Stimulated activated CD4-positive, alpha-beta T cell treated with anti-CD3 and anti-CD28 coated beads, Interleukin-2, amount 100 ng/mL, for 48 hours (primary cell): ENCODE measurements at regions not wholly inside any gene's neighbourhood (a gene's known extent, or its start where the extent isn't known, plus 50 kb on each side); places are given as distances from the start of the nearest gene placed in this dataset.

Source experiments
- DNase-seq, 2 donors: peaks; one replicate each; pipeline ENCODE4 v3.0.0-alpha.2; 2020

GRCh38 chr2:23243073-23243659, 141.8 kb upstream of the KLHL29 start:
- DNase-seq, result no peak

DNA sequence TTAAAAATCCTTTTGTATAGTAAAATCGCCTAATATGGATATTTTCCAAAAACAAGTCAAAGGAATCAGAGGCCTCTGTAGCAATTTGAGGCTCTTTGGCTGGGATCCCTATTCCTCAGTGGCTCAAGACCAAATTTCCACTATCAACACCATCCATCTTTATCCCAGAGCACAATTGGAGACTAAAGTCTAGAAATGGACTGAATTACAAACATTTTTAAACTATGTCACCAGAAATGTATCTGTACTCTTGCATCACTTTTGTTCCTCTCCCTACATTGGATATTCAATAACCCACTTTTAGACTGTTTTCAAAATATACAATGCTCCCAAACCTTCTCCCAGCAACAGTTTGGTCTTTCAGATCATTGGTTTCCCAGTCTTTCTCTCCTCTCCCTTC, 140.4 kb upstream of the KLHL29 start:
- DNase-seq, result no peak

- DNase-seq, result no peak
Measured at GRCh38 chr2:23246992-23247683, 137.8 kb upstream of the KLHL29 start.

GRCh38 chr2:23248667-23249066, 136.3 kb upstream of the KLHL29 start:
- DNase-seq, result no peak

GRCh38 chr2:23249348-23249747, 135.6 kb upstream of the KLHL29 start:
- no peak for DNase-seq

- DNase-seq, result no peak
Measured at GRCh38 chr2:23250371-23250770, 134.6 kb upstream of the KLHL29 start.

DNA sequence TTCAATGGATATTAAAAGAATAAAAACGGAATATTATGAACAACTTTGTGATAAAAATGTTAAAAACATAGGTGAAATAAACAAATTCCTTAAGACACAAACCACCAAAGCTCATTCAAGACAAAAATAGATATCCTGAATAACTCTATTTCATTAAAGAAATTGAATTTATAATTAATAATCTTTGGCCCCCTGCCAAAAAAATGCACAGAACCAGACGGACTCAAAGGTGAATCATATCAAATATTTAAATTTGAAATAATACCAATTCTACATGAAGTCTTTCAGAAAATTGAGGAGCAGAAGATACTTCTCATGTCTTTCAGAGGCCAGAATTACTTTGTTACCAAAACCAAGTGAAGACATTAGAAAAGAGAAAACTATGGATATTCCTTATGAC, 128.3 kb upstream of the KLHL29 start:
- DNase-seq, result no peak

- DNase-seq, result no peak
Measured at GRCh38 chr2:23260621-23261020, 124.4 kb upstream of the KLHL29 start.

DNA sequence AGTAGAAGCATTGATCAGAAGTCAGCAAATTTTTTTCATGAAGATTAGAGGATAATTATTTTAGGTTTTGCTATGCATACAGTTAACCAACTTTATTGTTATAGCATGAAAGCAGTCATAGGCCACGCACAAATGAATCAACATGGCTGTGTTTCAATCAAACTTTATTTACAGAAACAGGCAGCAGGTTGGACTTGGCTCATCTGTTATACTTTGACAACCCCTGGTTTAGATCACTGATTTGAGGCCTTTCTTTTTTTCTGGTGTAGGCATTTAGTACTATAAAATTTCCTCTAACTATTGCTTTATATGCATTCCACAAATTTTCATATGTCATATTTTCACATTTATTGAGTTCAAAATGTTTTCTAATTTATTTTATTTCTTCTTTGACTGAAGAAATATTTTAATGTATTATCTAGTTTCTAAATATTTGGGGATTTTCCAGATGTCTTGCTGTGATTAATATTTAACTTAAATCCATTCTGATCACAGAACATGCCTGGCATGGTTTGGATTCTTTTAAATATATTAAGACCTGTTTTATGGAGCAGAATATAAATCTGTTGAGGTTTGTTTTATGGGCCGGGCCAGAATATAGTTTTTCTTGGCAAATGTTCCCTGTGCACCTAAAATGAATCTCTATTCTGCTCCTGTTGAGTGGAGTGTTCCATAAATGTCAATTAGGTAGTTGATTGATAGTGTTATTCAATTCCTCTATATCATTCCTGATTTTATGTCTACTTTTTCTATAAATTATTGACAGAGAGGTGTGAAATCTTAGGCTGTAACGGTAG, 116.3 kb upstream of the KLHL29 start:
- DNase-seq, result no peak

- DNase-seq, result no peak
Measured at GRCh38 chr2:23269747-23270146, 115.2 kb upstream of the KLHL29 start.

GRCh38 chr2:23270810-23271209, 114.2 kb upstream of the KLHL29 start:
- DNase-seq, result no peak

DNA sequence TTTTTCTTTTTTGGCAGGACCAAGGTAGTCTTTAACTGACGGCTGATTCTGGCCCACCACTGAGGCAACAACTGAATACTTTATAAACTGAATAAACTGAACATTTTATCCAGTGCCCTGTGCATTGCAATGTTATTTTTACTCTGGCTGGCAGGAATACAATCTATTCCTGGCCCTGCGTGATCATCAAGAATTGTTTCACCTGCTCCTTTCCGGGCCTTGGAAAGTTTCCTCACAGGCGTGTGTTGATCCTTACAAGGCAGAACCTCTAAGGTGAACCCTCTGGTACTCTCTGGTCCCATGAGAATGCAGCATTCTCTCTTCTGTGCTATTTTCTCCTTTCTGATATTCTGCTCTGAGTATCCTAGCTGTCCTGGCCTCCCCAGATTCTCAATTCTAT, 113.7 kb upstream of the KLHL29 start:
- no peak for DNase-seq

DNA sequence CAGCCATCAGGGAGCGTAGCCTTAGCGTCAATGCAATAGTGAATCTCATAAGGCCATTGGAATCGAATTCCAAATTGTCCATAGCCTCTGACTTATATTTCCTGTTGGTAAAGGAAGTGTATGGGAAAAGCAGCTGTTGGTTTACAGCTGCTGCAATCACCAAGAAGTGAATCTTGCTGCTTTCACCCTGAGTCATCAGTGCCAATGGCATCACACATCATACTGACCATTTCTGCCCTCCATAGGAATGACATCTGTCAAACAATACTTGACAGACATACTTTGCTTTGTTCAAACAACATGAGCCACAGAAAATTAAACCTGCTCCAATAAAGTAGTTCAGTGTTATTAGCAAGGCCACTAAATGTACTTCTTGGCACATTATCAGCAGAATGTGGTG, 111.2 kb upstream of the KLHL29 start:
- DNase-seq, result no peak

- DNase-seq, result no peak
Measured at GRCh38 chr2:23280401-23280800, 104.6 kb upstream of the KLHL29 start.

DNA sequence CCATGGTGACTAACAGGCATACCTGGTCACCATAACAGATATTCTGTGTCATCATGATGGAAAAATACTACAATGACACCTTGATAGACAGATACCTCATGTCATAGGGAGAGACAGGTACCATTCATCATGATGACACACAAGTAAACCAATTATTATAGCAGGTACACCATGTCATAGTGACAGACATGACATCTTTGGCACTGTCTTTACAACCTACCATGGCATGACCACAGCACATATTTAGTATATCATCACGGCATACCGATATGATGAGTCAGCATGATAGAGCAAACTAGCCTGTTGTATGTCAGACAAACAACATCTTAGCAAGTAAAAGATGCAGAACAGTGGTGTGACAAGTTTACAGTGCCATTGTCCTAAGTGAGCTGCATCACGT, 101.3 kb upstream of the KLHL29 start:
- no peak for DNase-seq

- no peak for DNase-seq
Measured at GRCh38 chr2:23285091-23285800, 99.7 kb upstream of the KLHL29 start.

- DNase-seq, result no peak
Measured at GRCh38 chr2:23286031-23286757, 98.8 kb upstream of the KLHL29 start.

GRCh38 chr2:23286758-23287704, 97.9 kb upstream of the KLHL29 start:
- no peak for DNase-seq

- DNase-seq, result no peak
Measured at GRCh38 chr2:23289671-23290070, 95.3 kb upstream of the KLHL29 start.

DNA sequence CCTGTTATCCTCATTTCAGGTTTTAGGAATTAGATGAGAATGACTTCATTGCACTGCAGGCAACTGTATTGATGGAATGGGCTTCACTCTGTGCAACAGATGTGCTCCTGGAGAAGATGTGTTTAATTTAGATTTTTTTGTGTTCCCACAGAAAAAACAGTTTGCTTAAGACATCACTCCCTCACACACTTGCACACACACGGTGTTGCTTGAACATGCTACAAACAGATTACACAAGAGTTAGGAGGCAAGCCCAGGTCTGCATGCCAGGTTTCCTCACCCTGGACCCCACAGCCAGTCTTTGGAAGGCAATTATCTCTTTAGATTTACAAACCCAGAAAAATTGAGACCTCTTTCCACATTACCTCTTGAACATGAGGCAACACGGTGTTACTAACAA, 93.7 kb upstream of the KLHL29 start:
- DNase-seq, result no peak

GRCh38 chr2:23292024-23292423, 93.0 kb upstream of the KLHL29 start:
- DNase-seq, result no peak

DNA sequence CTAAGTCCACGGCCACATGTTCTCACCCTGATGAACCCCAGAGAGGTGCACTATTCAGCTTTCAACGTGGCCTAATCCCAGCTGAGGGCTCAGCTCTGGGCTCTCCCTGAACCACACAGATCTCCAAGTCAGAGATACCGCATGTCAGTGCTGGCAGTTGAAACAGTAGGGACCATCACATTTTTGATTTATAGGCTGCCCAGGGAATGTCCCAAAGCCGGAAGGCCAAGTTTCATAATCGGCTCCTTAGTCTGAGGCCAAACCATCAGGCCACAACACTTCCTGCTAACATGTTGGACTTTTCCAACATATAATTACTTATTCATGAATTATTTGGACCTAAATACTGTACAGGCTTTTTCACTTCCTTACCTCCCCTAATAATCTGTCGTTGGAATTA, 91.9 kb upstream of the KLHL29 start:
- DNase-seq, result no peak
